ENCODE measurements at regions not wholly inside any gene's neighbourhood (a gene's known extent, or its start where the extent isn't known, plus 50 kb on each side); places are given as distances from the start of the nearest gene placed in this dataset.
A peak's percentile ranks its signal among the peaks of the same experiment; 100 is the strongest.
"Not testable (repeated sequence)": the region's sequence is repeated elsewhere in the genome, so short reads cannot be mapped to it uniquely, and the experiment has no call there.

GRCh38 chr22:25395468-25395867, 169.0 kb upstream of the GRK3 start:
- DNase-seq (ENCODE audit: low read depth in 2 of 2): no peak

- no peak for DNase-seq (ENCODE audit: low read depth in 2 of 2)
Observed at GRCh38 chr22:25395915-25396314, 168.6 kb upstream of the GRK3 start.

- no peak for DNase-seq (ENCODE audit: low read depth in 2 of 2)
Observed at GRCh38 chr22:25396615-25397200, 167.8 kb upstream of the GRK3 start.

GRCh38 chr22:25397616-25398015, 166.9 kb upstream of the GRK3 start:
- no peak for DNase-seq (ENCODE audit: low read depth in 2 of 2)

GRCh38 chr22:25398591-25399062, 165.8 kb upstream of the GRK3 start:
- not testable (repeated sequence) for DNase-seq (ENCODE audit: low read depth in 2 of 2)

GRCh38 chr22:25399649-25400151, 164.8 kb upstream of the GRK3 start:
- no peak for DNase-seq (ENCODE audit: low read depth in 2 of 2)

GRCh38 chr22:25402160-25402500, 162.3 kb upstream of the GRK3 start:
- no peak for DNase-seq (ENCODE audit: low read depth in 2 of 2)

- DNase-seq (ENCODE audit: low read depth in 2 of 2): no peak
Observed at GRCh38 chr22:25402501-25403283, 161.8 kb upstream of the GRK3 start.

- no peak for DNase-seq (ENCODE audit: low read depth in 2 of 2)
Observed at GRCh38 chr22:25403284-25403810, 161.1 kb upstream of the GRK3 start.

GRCh38 chr22:25403811-25404471, 160.5 kb upstream of the GRK3 start:
- DNase-seq (ENCODE audit: low read depth in 2 of 2): no peak

- DNase-seq (ENCODE audit: low read depth in 2 of 2): no peak
Observed at GRCh38 chr22:25404556-25404927, 159.9 kb upstream of the GRK3 start.

GRCh38 chr22:25404928-25405816, 159.3 kb upstream of the GRK3 start:
- peak; percentile 31 to 48 for DNase-seq (ENCODE audit: low read depth in 2 of 2)

GRCh38 chr22:25405841-25406509, 158.5 kb upstream of the GRK3 start:
- no peak for DNase-seq (ENCODE audit: low read depth in 2 of 2)

- DNase-seq (ENCODE audit: low read depth in 2 of 2): no peak
Observed at GRCh38 chr22:25406510-25407210, 157.8 kb upstream of the GRK3 start.

- DNase-seq (ENCODE audit: low read depth in 2 of 2): no peak
Observed at GRCh38 chr22:25407226-25407858, 157.1 kb upstream of the GRK3 start.

GRCh38 chr22:25407859-25408229, 156.6 kb upstream of the GRK3 start:
- DNase-seq (ENCODE audit: low read depth in 2 of 2): no peak

- DNase-seq (ENCODE audit: low read depth in 2 of 2): no peak
Observed at GRCh38 chr22:25409240-25409639, 155.2 kb upstream of the GRK3 start.

- no peak for DNase-seq (ENCODE audit: low read depth in 2 of 2)
Observed at GRCh38 chr22:25410849-25411248, 153.6 kb upstream of the GRK3 start.

GRCh38 chr22:25413620-25414019, 150.9 kb upstream of the GRK3 start:
- DNase-seq (ENCODE audit: low read depth in 2 of 2): no peak

- DNase-seq (ENCODE audit: low read depth in 2 of 2): not testable (repeated sequence)
Observed at GRCh38 chr22:25415731-25416130, 148.7 kb upstream of the GRK3 start.

Data from activated CD8-positive, alpha-beta memory T cell treated with anti-CD3 and anti-CD28 coated beads for 4 hours (primary cell).